ENCODE measurements at regions not wholly inside any gene's neighbourhood (a gene's known extent, or its start where the extent isn't known, plus 50 kb on each side); places are given as distances from the start of the nearest gene placed in this dataset.

GRCh38 chr2:144331674-144332355 lies 188.1 kb downstream of the ZEB2 start (continued):
- peak in 1 of 2 experiments; percentile 70; a peak in 2 of 4 replicates for TF ChIP-seq MNT (conservative IDR thresholded peaks at IDR 0.05)
- no peak; the same call in 1 of the 2 replicates for TF ChIP-seq ESRRA (IDR thresholded peaks at IDR 0.05; ENCODE audit: borderline replicate concordance, low read depth)
- TF ChIP-seq RCOR1 (IDR thresholded peaks at IDR 0.05; ENCODE audit: borderline replicate concordance in 1 of 2, low read depth in 2 of 2, low read length in 2 of 2): no peak
- no peak for TF ChIP-seq RNF219 (CRISPR knock-in tag; IDR thresholded peaks at IDR 0.05)
- no peak for TF ChIP-seq ID3 (CRISPR knock-in tag; IDR thresholded peaks at IDR 0.05)
- TF ChIP-seq ID3 (tag; IDR thresholded peaks at IDR 0.05): peak; percentile 66
- no peak for TF ChIP-seq NFYB (IDR thresholded peaks at IDR 0.05; ENCODE audit: extremely low read depth, insufficient read length)
- no peak for TF ChIP-seq ZBTB5 (IDR thresholded peaks at IDR 0.05)
- TF ChIP-seq TAF7 (tag; IDR thresholded peaks at IDR 0.05): peak; percentile 57; the same call in 1 of the 2 replicates
- no peak for TF ChIP-seq MCM3 (IDR thresholded peaks at IDR 0.05)
- TF ChIP-seq ZNF318 (IDR thresholded peaks at IDR 0.05; ENCODE audit: borderline replicate concordance in 1 of 2, low read depth in 1 of 2): no peak
- TF ChIP-seq HMGN3 (IDR thresholded peaks at IDR 0.05; ENCODE audit: borderline replicate concordance, extremely low read depth, insufficient read length, low read depth, low read length): peak; percentile 68
